Mesendoderm (in vitro differentiated cells): ENCODE measurements at regions not wholly inside any gene's neighbourhood (a gene's known extent, or its start where the extent isn't known, plus 50 kb on each side); places are given as distances from the start of the nearest gene placed in this dataset.
A peak's percentile ranks its signal among the peaks of the same experiment; 100 is the strongest.

Experiments used
- DNase-seq: peaks from one replicate; pipeline ENCODE4 v3.0.0; 2013
- H2AK5ac ChIP-seq: 2 replicates; pipeline ENCODE4 v1.6.1; 2013; ENCODE audit warnings: low read length, inconsistent platforms
- H2BK120ac ChIP-seq: 2 replicates; pipeline ENCODE4 v1.6.1; 2013; ENCODE audit warnings: low read depth, mild to moderate bottlenecking, low read length, moderate library complexity, mixed read lengths
- H2BK15ac ChIP-seq: replicated peaks from 2 replicates; pipeline ENCODE4 v1.6.1; 2013; ENCODE audit warnings: low read depth, mild to moderate bottlenecking, moderate library complexity
- H2BK5ac ChIP-seq: 2 replicates; pipeline ENCODE4 v1.6.1; 2013; ENCODE audit warnings: low read length, inconsistent platforms
- H3K18ac ChIP-seq: 2 replicates; pipeline ENCODE4 v1.6.1; 2013; ENCODE audit warnings: mild to moderate bottlenecking, low read length, mixed read lengths
- H3K23ac ChIP-seq: one replicate; pipeline ENCODE4 v1.6.1; 2013; ENCODE audit warnings: low read length
- H3K27ac ChIP-seq: 2 replicates; pipeline ENCODE4 v1.5.1; 2013; ENCODE audit warnings: low read depth, mild to moderate bottlenecking, inconsistent platforms, low read length, moderate library complexity
- H3K27me3 ChIP-seq: 2 replicates; pipeline ENCODE4 v1.6.1; 2013; ENCODE audit warnings: low read length, control low read depth, mild to moderate bottlenecking, inconsistent platforms; ENCODE audit not compliant: insufficient read depth, poor library complexity
- H3K36me3 ChIP-seq: 2 replicates; pipeline ENCODE4 v1.6.1; 2013; ENCODE audit warnings: low read length, inconsistent platforms; ENCODE audit not compliant: control insufficient read depth, insufficient read depth
- H3K4ac ChIP-seq: one replicate; pipeline ENCODE4 v1.6.1; 2013; ENCODE audit warnings: low read depth, mild to moderate bottlenecking, low read length, moderate library complexity
- H3K4me1 ChIP-seq: 2 replicates; pipeline ENCODE4 v1.6.1; 2013; ENCODE audit warnings: low read depth, low read length, inconsistent platforms; ENCODE audit not compliant: control insufficient read depth
- H3K4me2 ChIP-seq: 2 replicates; pipeline ENCODE4 v1.6.1; 2013; ENCODE audit warnings: low read length
- H3K4me3 ChIP-seq: 2 replicates; pipeline ENCODE4 v1.5.1; 2013; ENCODE audit warnings: mild to moderate bottlenecking, low read length
- H3K56ac ChIP-seq: one replicate; pipeline ENCODE4 v1.6.1; 2013; ENCODE audit warnings: low read length
- H3K79me1 ChIP-seq: 2 replicates; pipeline ENCODE4 v1.6.1; 2013; ENCODE audit warnings: low read length, inconsistent platforms
- H3K79me2 ChIP-seq: 2 replicates; pipeline ENCODE4 v1.6.1; 2013; ENCODE audit warnings: mild to moderate bottlenecking, low read length; ENCODE audit not compliant: control insufficient read depth, insufficient read depth
- H3K9ac ChIP-seq: 2 replicates; pipeline ENCODE4 v1.6.1; 2013; ENCODE audit warnings: low read length, inconsistent platforms
- H4K5ac ChIP-seq: one replicate; pipeline ENCODE4 v1.6.1; 2013; ENCODE audit warnings: low read length
- H4K8ac ChIP-seq: one replicate; pipeline ENCODE4 v1.6.1; 2013; ENCODE audit warnings: low read depth, mild to moderate bottlenecking, control low read depth, low read length, moderate library complexity
- WGBS: extraction: QIAGEN DNeasy Blood & Tissue Kit; methylation state at CpG from one replicate; pipeline ENCODE4 v1.1.7; 2013; ENCODE audit warnings: low lambda C conversion rate, missing lambda C conversion rate; ENCODE audit not compliant: insufficient coverage; ENCODE audit errors: extremely low coverage; 5-methylcytosine and 5-hydroxymethylcytosine counted together

DNA sequence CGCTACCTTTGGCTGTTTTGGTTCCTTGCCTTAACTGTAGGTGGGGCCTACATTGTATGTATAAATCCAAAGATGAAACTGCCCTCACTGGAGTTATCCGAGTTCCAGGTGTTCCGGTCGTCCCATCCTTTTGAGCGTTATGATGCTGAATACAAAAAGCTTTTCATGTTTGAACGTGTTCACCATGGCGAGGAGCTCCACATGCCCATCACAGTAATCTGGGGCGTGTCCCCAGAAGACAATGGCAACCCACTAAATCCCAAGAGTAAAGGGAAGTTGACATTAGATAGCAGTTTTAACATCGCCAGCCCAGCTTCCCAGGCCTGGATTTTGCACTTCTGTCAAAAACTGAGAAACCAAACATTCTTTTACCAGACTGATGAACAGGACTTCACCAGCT lies 139.5 kb downstream of the TLR5 start:
- no CpG with 5 or more reads among the region's 9 CpGs for WGBS

DNA sequence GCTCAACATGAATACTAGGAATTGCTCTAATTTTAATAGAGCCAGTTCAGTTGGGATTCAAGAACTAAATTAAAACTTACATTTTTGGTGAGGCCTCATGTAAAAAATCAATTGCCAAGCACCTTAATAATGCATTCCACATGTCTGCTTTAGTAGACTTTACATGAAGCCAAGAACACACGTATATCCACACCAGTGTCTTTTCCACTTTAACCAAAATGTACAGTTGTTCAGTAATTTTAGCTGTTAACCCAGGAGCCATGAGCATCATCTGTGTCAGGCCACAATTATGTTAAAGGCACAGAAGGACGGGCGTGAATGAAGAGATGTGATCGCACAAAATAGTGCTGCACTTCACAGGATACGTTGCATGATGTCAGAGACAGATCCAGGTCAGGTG lies 136.7 kb downstream of the TLR5 start:
- H2AK5ac ChIP-seq = no peak overlapping the region
- H3K4me2 ChIP-seq = no peak overlapping the region
- H3K27ac ChIP-seq = no peak overlapping the region
- H3K4me1 ChIP-seq = peaks cover 10% of the 10 kb centered on the region
- no peak overlapping the region for H2BK120ac ChIP-seq
- no peak overlapping the region for H4K5ac ChIP-seq
- no peak overlapping the region for H4K8ac ChIP-seq
- no peak overlapping the region for H3K4me3 ChIP-seq
- no CpG with 5 or more reads among the region's 5 CpGs for WGBS
- H3K23ac ChIP-seq = no peak overlapping the region
- no peak for DNase-seq
- no peak overlapping the region for H3K18ac ChIP-seq
- H3K56ac ChIP-seq = no peak overlapping the region
- H3K79me2 ChIP-seq = no peaks in the 10 kb centered on the region
- H3K79me1 ChIP-seq = no peaks in the 10 kb centered on the region
- H3K27me3 ChIP-seq = no peaks in the 10 kb centered on the region
- H3K9ac ChIP-seq = no peak overlapping the region
- H2BK15ac ChIP-seq = no peak overlapping the region
- H2BK5ac ChIP-seq = no peak overlapping the region
- no peaks in the 10 kb centered on the region for H3K36me3 ChIP-seq
- H3K4ac ChIP-seq = no peak overlapping the region

More for the DNA sequence above, 139.5 kb downstream of the TLR5 start:
- H3K56ac ChIP-seq = no peak overlapping the region
- H2AK5ac ChIP-seq = no peak overlapping the region
- no peak overlapping the region for H2BK15ac ChIP-seq
- H3K27me3 ChIP-seq = no peaks in the 10 kb centered on the region
- H3K18ac ChIP-seq = no peak overlapping the region
- no peaks in the 10 kb centered on the region for H3K79me2 ChIP-seq
- H3K4me2 ChIP-seq = no peak overlapping the region
- H3K9ac ChIP-seq = no peak overlapping the region
- H3K36me3 ChIP-seq = no peaks in the 10 kb centered on the region
- DNase-seq = no peak
- H3K4me1 ChIP-seq = peaks cover 8% of the 10 kb centered on the region
- H4K5ac ChIP-seq = no peak overlapping the region
- no peak overlapping the region for H3K23ac ChIP-seq
- H3K4ac ChIP-seq = no peak overlapping the region
- H4K8ac ChIP-seq = no peak overlapping the region
- H2BK120ac ChIP-seq = no peak overlapping the region
- no peaks in the 10 kb centered on the region for H3K79me1 ChIP-seq
- no peak overlapping the region for H3K4me3 ChIP-seq
- H3K27ac ChIP-seq = no peak overlapping the region
- no peak overlapping the region for H2BK5ac ChIP-seq

DNA sequence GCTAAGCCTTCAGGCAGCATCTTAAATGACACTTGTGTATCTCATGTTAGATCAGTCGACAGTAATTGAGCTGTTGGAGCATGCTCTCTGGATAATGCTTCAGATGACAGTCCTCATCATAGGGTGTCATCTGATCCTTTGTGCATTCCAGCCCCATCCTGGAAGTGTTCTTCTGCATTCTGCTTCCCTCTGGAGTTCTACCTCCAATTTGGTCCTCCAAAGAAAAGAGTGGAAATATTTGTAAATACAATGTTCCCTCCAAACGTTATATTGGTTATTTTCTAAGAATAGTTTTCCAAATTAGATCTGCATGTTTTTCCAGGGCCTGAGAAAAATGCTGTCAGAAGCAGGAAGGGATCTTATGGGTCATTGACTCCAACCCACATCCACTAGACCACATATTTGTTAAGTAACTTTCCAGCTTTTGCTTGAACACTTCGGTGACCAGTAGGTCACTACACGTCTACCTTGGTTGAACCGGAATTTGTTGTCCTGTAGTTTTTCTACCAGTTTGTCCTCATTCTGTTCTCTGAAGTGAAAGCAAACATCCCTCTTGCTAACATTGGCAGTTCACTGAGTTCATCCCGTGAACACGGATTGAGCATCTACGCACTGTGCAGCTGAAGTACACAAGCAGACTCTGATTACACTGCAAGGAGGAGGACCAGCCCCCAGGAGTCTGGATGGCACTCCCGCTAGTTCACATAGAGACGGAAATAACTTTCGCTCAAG lies 136.0 kb downstream of the TLR5 start:
- Histone ChIP-seq H3K4me1 (peaks cover 8% of the 10 kb centered on the region), H4K8ac (no peak overlapping the region), H3K56ac (no peak overlapping the region), H3K23ac (no peak overlapping the region), H3K18ac (no peak overlapping the region), H3K27me3 (no peaks in the 10 kb centered on the region), H3K79me1 (no peaks in the 10 kb centered on the region), H2AK5ac (peak overlapping the region; percentile 38), H3K36me3 (no peaks in the 10 kb centered on the region), H3K4me2 (no peak overlapping the region), H3K9ac (no peak overlapping the region), H2BK120ac (no peak overlapping the region), H3K4me3 (no peak overlapping the region), H2BK5ac (no peak overlapping the region), H3K27ac (no peak overlapping the region), H3K79me2 (no peaks in the 10 kb centered on the region), H4K5ac (no peak overlapping the region), H3K4ac (no peak overlapping the region), H2BK15ac (no peak overlapping the region)
- DNase-seq = no peak
- no CpG with 5 or more reads among the region's 11 CpGs for WGBS

- no peak overlapping the region for H4K5ac ChIP-seq
- no peak overlapping the region for H3K18ac ChIP-seq
- no peaks in the 10 kb centered on the region for H3K36me3 ChIP-seq
- H3K23ac ChIP-seq = no peak overlapping the region
- no peak overlapping the region for H2BK15ac ChIP-seq
- H4K8ac ChIP-seq = no peak overlapping the region
- no peak overlapping the region for H3K9ac ChIP-seq
- H2AK5ac ChIP-seq = no peak overlapping the region
- H3K4me3 ChIP-seq = no peak overlapping the region
- no CpG with 5 or more reads among the region's 7 CpGs for WGBS
- no peak overlapping the region for H2BK120ac ChIP-seq
- no peaks in the 10 kb centered on the region for H3K27me3 ChIP-seq
- DNase-seq = no peak
- no peak overlapping the region for H3K4ac ChIP-seq
- no peak overlapping the region for H3K56ac ChIP-seq
- H3K27ac ChIP-seq = no peak overlapping the region
- no peak overlapping the region for H2BK5ac ChIP-seq
- H3K79me1 ChIP-seq = no peaks in the 10 kb centered on the region
- H3K79me2 ChIP-seq = no peaks in the 10 kb centered on the region
- no peak overlapping the region for H3K4me2 ChIP-seq
- peaks cover 7% of the 10 kb centered on the region for H3K4me1 ChIP-seq
Observed at GRCh38 chr1:223007935-223008334, 135.1 kb downstream of the TLR5 start.

GRCh38 chr1:223008808-223009207 lies 134.2 kb downstream of the TLR5 start:
- DNase-seq = no peak
- Histone ChIP-seq H4K5ac (no peak overlapping the region), H3K36me3 (no peaks in the 10 kb centered on the region), H3K4me3 (no peak overlapping the region), H3K56ac (no peak overlapping the region), H2AK5ac (no peak overlapping the region), H2BK15ac (no peak overlapping the region), H3K79me1 (no peaks in the 10 kb centered on the region), H4K8ac (no peak overlapping the region), H3K9ac (no peak overlapping the region), H2BK5ac (no peak overlapping the region), H3K4me2 (no peak overlapping the region), H3K27ac (no peak overlapping the region), H2BK120ac (no peak overlapping the region), H3K18ac (no peak overlapping the region), H3K27me3 (no peaks in the 10 kb centered on the region), H3K4ac (no peak overlapping the region), H3K23ac (no peak overlapping the region), H3K4me1 (peaks cover 7% of the 10 kb centered on the region), H3K79me2 (no peaks in the 10 kb centered on the region)
- WGBS = no CpG with 5 or more reads among the region's 2 CpGs

DNA sequence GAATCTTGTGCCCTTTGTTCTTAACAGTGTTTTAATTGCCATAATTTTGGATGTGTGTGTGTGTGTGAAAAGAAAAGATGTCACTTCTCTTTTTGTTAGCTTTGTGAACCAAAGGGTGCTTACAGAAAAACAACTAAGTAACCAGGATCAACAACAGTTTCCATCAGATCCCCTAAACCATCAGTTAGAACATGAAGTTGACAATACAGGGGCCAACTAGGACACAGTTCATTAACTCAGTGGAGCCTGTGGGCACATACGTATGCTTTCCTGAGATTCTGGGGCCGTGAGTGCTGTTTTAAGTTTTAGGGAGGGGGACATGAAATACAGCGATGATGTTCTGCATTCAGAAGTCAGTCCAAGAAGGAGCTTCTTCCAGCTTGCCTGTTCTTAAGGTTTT lies 133.6 kb downstream of the TLR5 start:
- Histone ChIP-seq H2BK15ac (no peak overlapping the region), H3K27me3 (no peaks in the 10 kb centered on the region), H3K9ac (no peak overlapping the region), H2AK5ac (no peak overlapping the region), H3K79me1 (no peaks in the 10 kb centered on the region), H3K56ac (no peak overlapping the region), H3K27ac (no peak overlapping the region), H3K18ac (peak overlapping the region; percentile 56), H2BK120ac (no peak overlapping the region), H2BK5ac (no peak overlapping the region), H3K4me2 (no peak overlapping the region), H4K8ac (no peak overlapping the region), H3K4me1 (peaks cover 7% of the 10 kb centered on the region), H3K36me3 (no peaks in the 10 kb centered on the region), H3K23ac (no peak overlapping the region), H4K5ac (no peak overlapping the region), H3K79me2 (no peaks in the 10 kb centered on the region), H3K4ac (no peak overlapping the region), H3K4me3 (no peak overlapping the region)
- no peak for DNase-seq
- no CpG with 5 or more reads among the region's 3 CpGs for WGBS
